K562 (cell line): ENCODE measurements at regions not wholly inside any gene's neighbourhood (a gene's known extent, or its start where the extent isn't known, plus 50 kb on each side); places are given as distances from the start of the nearest gene placed in this dataset.

Source experiments
- TCF7 ChIP-seq: sonication (generic); IDR thresholded peaks from 2 replicates; pipeline ENCODE4 v1.6.1; 2016; ENCODE audit warnings: antibody characterized with exemption, borderline replicate concordance
- TF ChIP-seq, protein P1 (sequence below), 3 experiments: IDR thresholded peaks in 2 of 3; conservative IDR thresholded peaks in 1 of 3; 2 replicates each; pipeline ENCODE4 v1.5.1; 2011 to 2012; ENCODE audit warnings: low read length in 3 of 3, mild to moderate bottlenecking in 3 of 3, control low read depth in 2 of 3, improper control_type of control experiment in 1 of 3, inconsistent platforms in 1 of 3, low read depth in 1 of 3, mixed read lengths in 1 of 3, moderate library complexity in 1 of 3; ENCODE audit not compliant: insufficient read depth in 2 of 3

GRCh38 chr10:42988069-42988468 lies 88.8 kb upstream of the RET start:
- TF ChIP-seq, protein P1, sequence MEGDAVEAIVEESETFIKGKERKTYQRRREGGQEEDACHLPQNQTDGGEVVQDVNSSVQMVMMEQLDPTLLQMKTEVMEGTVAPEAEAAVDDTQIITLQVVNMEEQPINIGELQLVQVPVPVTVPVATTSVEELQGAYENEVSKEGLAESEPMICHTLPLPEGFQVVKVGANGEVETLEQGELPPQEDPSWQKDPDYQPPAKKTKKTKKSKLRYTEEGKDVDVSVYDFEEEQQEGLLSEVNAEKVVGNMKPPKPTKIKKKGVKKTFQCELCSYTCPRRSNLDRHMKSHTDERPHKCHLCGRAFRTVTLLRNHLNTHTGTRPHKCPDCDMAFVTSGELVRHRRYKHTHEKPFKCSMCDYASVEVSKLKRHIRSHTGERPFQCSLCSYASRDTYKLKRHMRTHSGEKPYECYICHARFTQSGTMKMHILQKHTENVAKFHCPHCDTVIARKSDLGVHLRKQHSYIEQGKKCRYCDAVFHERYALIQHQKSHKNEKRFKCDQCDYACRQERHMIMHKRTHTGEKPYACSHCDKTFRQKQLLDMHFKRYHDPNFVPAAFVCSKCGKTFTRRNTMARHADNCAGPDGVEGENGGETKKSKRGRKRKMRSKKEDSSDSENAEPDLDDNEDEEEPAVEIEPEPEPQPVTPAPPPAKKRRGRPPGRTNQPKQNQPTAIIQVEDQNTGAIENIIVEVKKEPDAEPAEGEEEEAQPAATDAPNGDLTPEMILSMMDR (IDR thresholded peaks at IDR 0.05 in 2 of 3, conservative IDR thresholded peaks at IDR 0.05 in 1 of 3; ENCODE audit: insufficient read depth in 2 of 3, low read depth in 1 of 3, low read length in 3 of 3), result no peak
- no peak for TF ChIP-seq TCF7
